ENCODE measurements at regions not wholly inside any gene's neighbourhood (a gene's known extent, or its start where the extent isn't known, plus 50 kb on each side); places are given as distances from the start of the nearest gene placed in this dataset.

GRCh38 chr11:79575701-79576100 is 134.9 kb upstream of the TENM4 start:
- TF ChIP-seq POLR2A (IDR thresholded peaks at IDR 0.05) (no peak), CTCF (IDR thresholded peaks at IDR 0.05) (no peak)
